ENCODE measurements at regions not wholly inside any gene's neighbourhood (a gene's known extent, or its start where the extent isn't known, plus 50 kb on each side); places are given as distances from the start of the nearest gene placed in this dataset.

- Histone ChIP-seq H3K27me3 (ENCODE audit: insufficient read depth) (no peaks in the 10 kb centered on the region), H3K79me2 (replicated peaks; ENCODE audit: insufficient read depth) (no peaks in the 10 kb centered on the region), H2AFZ (peak overlapping the region; percentile 92; the same call in 1 of the 2 replicates), H4K20me1 (replicated peaks; ENCODE audit: insufficient read depth) (no peaks in the 10 kb centered on the region), H3K36me3 (ENCODE audit: insufficient read depth) (no peaks in the 10 kb centered on the region), H3K4me2 (no peak overlapping the region), H3K4me1 (ENCODE audit: insufficient read depth) (peaks cover 8% of the 10 kb centered on the region), H3K27ac (ENCODE audit: low read depth) (no peak overlapping the region), H3F3A (replicated peaks; ENCODE audit: low read depth) (no peaks in the 10 kb centered on the region), H3K4me3 (no peak overlapping the region), H3K9me2 (ENCODE audit: insufficient read depth) (peaks cover 4% of the 10 kb centered on the region)
- Mint-ChIP-seq H3K4me3 (no peak overlapping the region), H3K4me1 (peaks cover 8% of the 10 kb centered on the region), H3K27ac (no peak overlapping the region), H3K9me3 (peaks cover 2% of the 10 kb centered on the region), H3K36me3 (ENCODE audit: low read depth) (peaks cover 2% of the 10 kb centered on the region; the same call in 2 of the 3 replicates), H3K27me3 (ENCODE audit: insufficient read depth, low read depth, poor library complexity) (no peaks in the 10 kb centered on the region)
- peak; percentile 97 for ATAC-seq
- TF ChIP-seq, protein P1, sequence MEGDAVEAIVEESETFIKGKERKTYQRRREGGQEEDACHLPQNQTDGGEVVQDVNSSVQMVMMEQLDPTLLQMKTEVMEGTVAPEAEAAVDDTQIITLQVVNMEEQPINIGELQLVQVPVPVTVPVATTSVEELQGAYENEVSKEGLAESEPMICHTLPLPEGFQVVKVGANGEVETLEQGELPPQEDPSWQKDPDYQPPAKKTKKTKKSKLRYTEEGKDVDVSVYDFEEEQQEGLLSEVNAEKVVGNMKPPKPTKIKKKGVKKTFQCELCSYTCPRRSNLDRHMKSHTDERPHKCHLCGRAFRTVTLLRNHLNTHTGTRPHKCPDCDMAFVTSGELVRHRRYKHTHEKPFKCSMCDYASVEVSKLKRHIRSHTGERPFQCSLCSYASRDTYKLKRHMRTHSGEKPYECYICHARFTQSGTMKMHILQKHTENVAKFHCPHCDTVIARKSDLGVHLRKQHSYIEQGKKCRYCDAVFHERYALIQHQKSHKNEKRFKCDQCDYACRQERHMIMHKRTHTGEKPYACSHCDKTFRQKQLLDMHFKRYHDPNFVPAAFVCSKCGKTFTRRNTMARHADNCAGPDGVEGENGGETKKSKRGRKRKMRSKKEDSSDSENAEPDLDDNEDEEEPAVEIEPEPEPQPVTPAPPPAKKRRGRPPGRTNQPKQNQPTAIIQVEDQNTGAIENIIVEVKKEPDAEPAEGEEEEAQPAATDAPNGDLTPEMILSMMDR (conservative IDR thresholded peaks at IDR 0.05; ENCODE audit: low read depth in 2 of 2): peak in 1 of 2 experiments; percentile 20; a peak in 2 of 4 replicates
- TF ChIP-seq, protein P2, sequence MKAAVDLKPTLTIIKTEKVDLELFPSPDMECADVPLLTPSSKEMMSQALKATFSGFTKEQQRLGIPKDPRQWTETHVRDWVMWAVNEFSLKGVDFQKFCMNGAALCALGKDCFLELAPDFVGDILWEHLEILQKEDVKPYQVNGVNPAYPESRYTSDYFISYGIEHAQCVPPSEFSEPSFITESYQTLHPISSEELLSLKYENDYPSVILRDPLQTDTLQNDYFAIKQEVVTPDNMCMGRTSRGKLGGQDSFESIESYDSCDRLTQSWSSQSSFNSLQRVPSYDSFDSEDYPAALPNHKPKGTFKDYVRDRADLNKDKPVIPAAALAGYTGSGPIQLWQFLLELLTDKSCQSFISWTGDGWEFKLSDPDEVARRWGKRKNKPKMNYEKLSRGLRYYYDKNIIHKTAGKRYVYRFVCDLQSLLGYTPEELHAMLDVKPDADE (IDR thresholded peaks at IDR 0.05): no peak
- TF ChIP-seq ZNF114 (CRISPR knock-in tag; IDR thresholded peaks at IDR 0.05): no peak
- DNase-seq (ENCODE audit: low spot score): peak; percentile 74
Measured at GRCh38 chr14:87529081-87529480, 463.9 kb downstream of the GALC start.

- Histone ChIP-seq H3K9me2 (ENCODE audit: insufficient read depth) (peaks cover 4% of the 10 kb centered on the region), H4K20me1 (replicated peaks; ENCODE audit: insufficient read depth) (no peaks in the 10 kb centered on the region), H2AFZ (no peak overlapping the region), H3K4me2 (no peak overlapping the region), H3F3A (replicated peaks; ENCODE audit: low read depth) (no peaks in the 10 kb centered on the region), H3K27me3 (ENCODE audit: insufficient read depth) (no peaks in the 10 kb centered on the region), H3K4me3 (no peak overlapping the region), H3K36me3 (ENCODE audit: insufficient read depth) (no peaks in the 10 kb centered on the region), H3K27ac (ENCODE audit: low read depth) (no peak overlapping the region), H3K4me1 (ENCODE audit: insufficient read depth) (peaks cover 8% of the 10 kb centered on the region), H3K79me2 (replicated peaks; ENCODE audit: insufficient read depth) (no peaks in the 10 kb centered on the region)
- H3K27me3 Mint-ChIP-seq (ENCODE audit: insufficient read depth, low read depth, poor library complexity): no peaks in the 10 kb centered on the region
- H3K4me3 Mint-ChIP-seq: no peak overlapping the region
- no peak overlapping the region for H3K27ac Mint-ChIP-seq
- DNase-seq (ENCODE audit: low spot score) (no peak), ATAC-seq (no peak)
- H3K36me3 Mint-ChIP-seq (ENCODE audit: low read depth): no peaks in the 10 kb centered on the region
- no peaks in the 10 kb centered on the region for H3K9me3 Mint-ChIP-seq
- peaks cover 16% of the 10 kb centered on the region for H3K4me1 Mint-ChIP-seq
- TF ChIP-seq EZH2 (IDR thresholded peaks at IDR 0.05; ENCODE audit: low read depth, unreplicated experiment) (no peak), ZNF462 (CRISPR knock-in tag; IDR thresholded peaks at IDR 0.05) (no peak), JUNB (IDR thresholded peaks at IDR 0.05; ENCODE audit: unreplicated experiment) (no peak), ZNF331 (CRISPR knock-in tag; IDR thresholded peaks at IDR 0.05; ENCODE audit: low read depth) (no peak), EZH2phosphoT487 (IDR thresholded peaks at IDR 0.05; ENCODE audit: unreplicated experiment) (no peak), STAT1 (IDR thresholded peaks at IDR 0.05; ENCODE audit: unreplicated experiment) (no peak)
- TF ChIP-seq, protein P2 (IDR thresholded peaks at IDR 0.05): no peak
- TF ChIP-seq, protein P1 (conservative IDR thresholded peaks at IDR 0.05; ENCODE audit: low read depth in 2 of 2): no peak
Measured at GRCh38 chr14:87526731-87527130, 466.3 kb downstream of the GALC start.

Data from GM23338 (cell line).